Caco-2 (cell line): ENCODE measurements at regions not wholly inside any gene's neighbourhood (a gene's known extent, or its start where the extent isn't known, plus 50 kb on each side); places are given as distances from the start of the nearest gene placed in this dataset.
A peak's percentile ranks its signal among the peaks of the same experiment; 100 is the strongest.

ENCODE experiments used
- BruUV-seq: library from RNA; stranded (reverse); fragments of 400-500 nt; replicated peaks from 2 replicates; lab custom pipeline; 2021; lab: Mats Ljungman, UMichigan
- CTCF ChIA-PET: fragments of 300-600 bp; sonication (Branson Sonifier 250); formaldehyde crosslinking; loops from one replicate; lab custom pipeline; 2022; ENCODE audit warnings: antibody characterized with exemption; lab: Charles Lee
- POLR2A ChIA-PET: fragments of 300-600 bp; sonication (Branson Sonifier 250); formaldehyde crosslinking; loops from one replicate; lab custom pipeline; 2022; ENCODE audit warnings: antibody characterized with exemption; lab: Charles Lee
- DNase-seq, 2 experiments: peaks; one replicate each; pipeline versions ENCODE4 v3.0.0 to v3.0.0-alpha.2; 2020 to 2022
- H3K27me3 ChIP-seq: replicated peaks from 2 replicates; pipeline ENCODE4 v1.6.0; 2011; ENCODE audit warnings: low read length; ENCODE audit not compliant: control insufficient read depth, insufficient read depth
- H3K36me3 ChIP-seq: 2 replicates; pipeline ENCODE4 v1.5.1; 2011; ENCODE audit warnings: low read length; ENCODE audit not compliant: control insufficient read depth, insufficient read depth
- H3K4me1 ChIP-seq: fragments of 250-450 bp; sonication (Bioruptor Pico); 2 replicates; pipeline ENCODE4 v1.5.1; 2020; ENCODE audit warnings: mild to moderate bottlenecking
- H3K4me3 ChIP-seq: 2 replicates; pipeline ENCODE4 v1.5.1; 2011; ENCODE audit warnings: low read depth, mild to moderate bottlenecking, control low read depth, low read length
- H3K9me3 ChIP-seq: fragments of 250-450 bp; sonication (Bioruptor Pico); 2 replicates; pipeline ENCODE4 v1.5.1; 2020; ENCODE audit warnings: mild to moderate bottlenecking, moderate library complexity
- H3K27ac Mint-ChIP-seq: one replicate; pipeline ENCODE4 v1.8.0; 2022; ENCODE audit warnings: mixed read lengths; ENCODE audit not compliant: unreplicated experiment
- H3K27me3 Mint-ChIP-seq: one replicate; pipeline ENCODE4 v1.8.0; 2022; ENCODE audit warnings: mixed read lengths; ENCODE audit not compliant: insufficient read depth, unreplicated experiment
- H3K36me3 Mint-ChIP-seq: one replicate; pipeline ENCODE4 v1.8.0; 2022; ENCODE audit warnings: mild to moderate bottlenecking, mixed read lengths; ENCODE audit not compliant: insufficient read depth, unreplicated experiment
- H3K4me1 Mint-ChIP-seq: one replicate; pipeline ENCODE4 v1.8.0; 2022; ENCODE audit warnings: low read depth, mixed read lengths; ENCODE audit not compliant: unreplicated experiment
- H3K4me3 Mint-ChIP-seq: one replicate; pipeline ENCODE4 v1.8.0; 2022; ENCODE audit warnings: mild to moderate bottlenecking, moderate library complexity, mixed read lengths; ENCODE audit not compliant: unreplicated experiment
- H3K9me3 Mint-ChIP-seq: one replicate; pipeline ENCODE4 v1.8.0; 2022; ENCODE audit warnings: mixed read lengths; ENCODE audit not compliant: unreplicated experiment
- CTCF ChIP-seq, 2 experiments: fragments of 200-600 bp in 1 of 2; IDR thresholded peaks; 1 replicate in 1 of 2; 2 replicates in 1 of 2; pipeline versions ENCODE4 v1.5.1 to v1.8.0; 2011 to 2022; ENCODE audit warnings: antibody characterized with exemption in 1 of 2, control low read depth in 1 of 2, inconsistent platforms in 1 of 2, low read depth in 1 of 2, low read length in 1 of 2, mild to moderate bottlenecking in 1 of 2, moderate library complexity in 1 of 2; ENCODE audit not compliant: insufficient read depth in 1 of 2, severe bottlenecking in 1 of 2, unreplicated experiment in 1 of 2
- intact Hi-C: fragments of 100-400 bp; cut with micrococcal nuclease; formaldehyde crosslinking; loops from one replicate; pipeline ENCODE4 v1.10.0; 2022; ENCODE audit not compliant: unreplicated experiment

GRCh38 chr17:77304051-77304745, 163.4 kb downstream of the SEC14L1 start:
- Mint-ChIP-seq H3K27ac (peak overlapping the region; percentile 89), H3K27me3 (no peaks in the 10 kb centered on the region), H3K9me3 (no peaks in the 10 kb centered on the region), H3K4me1 (peaks cover 53% of the 10 kb centered on the region), H3K36me3 (peaks cover 61% of the 10 kb centered on the region), H3K4me3 (peak overlapping the region; percentile 29)
- Histone ChIP-seq H3K36me3 (peaks cover 10% of the 10 kb centered on the region), H3K4me1 (peaks cover 85% of the 10 kb centered on the region), H3K4me3 (no peak overlapping the region), H3K9me3 (no peaks in the 10 kb centered on the region), H3K27me3 (no peaks in the 10 kb centered on the region)
- intact Hi-C loops = no loop called here
- BruUV-seq = no TSS peak
- no peak for TF ChIP-seq CTCF (IDR thresholded peaks at IDR 0.05; ENCODE audit: insufficient read depth in 1 of 2, low read depth in 1 of 2, low read length in 1 of 2, severe bottlenecking in 1 of 2, unreplicated experiment in 1 of 2)
- ChIA-PET CTCF (no interaction called here), POLR2A (no interaction called here)
- no peak for DNase-seq

- no peak for TF ChIP-seq CTCF (IDR thresholded peaks at IDR 0.05; ENCODE audit: insufficient read depth in 1 of 2, low read depth in 1 of 2, low read length in 1 of 2, severe bottlenecking in 1 of 2, unreplicated experiment in 1 of 2)
- H3K36me3 ChIP-seq = peaks cover 10% of the 10 kb centered on the region
- no peak for DNase-seq
- no peaks in the 10 kb centered on the region for H3K9me3 Mint-ChIP-seq
- H3K4me1 ChIP-seq = peaks cover 78% of the 10 kb centered on the region
- ChIA-PET CTCF (no interaction called here), POLR2A (no interaction called here)
- H3K4me3 Mint-ChIP-seq = peak overlapping the region; percentile 29
- peaks cover 67% of the 10 kb centered on the region for H3K36me3 Mint-ChIP-seq
- H3K27ac Mint-ChIP-seq = peak overlapping the region; percentile 89
- no peaks in the 10 kb centered on the region for H3K27me3 ChIP-seq
- no peaks in the 10 kb centered on the region for H3K27me3 Mint-ChIP-seq
- H3K9me3 ChIP-seq = no peaks in the 10 kb centered on the region
- BruUV-seq = no TSS peak
- intact Hi-C loops = no loop called here
- H3K4me1 Mint-ChIP-seq = peaks cover 57% of the 10 kb centered on the region
- H3K4me3 ChIP-seq = no peak overlapping the region
Measured at GRCh38 chr17:77304746-77305473, 164.1 kb downstream of the SEC14L1 start.

DNA sequence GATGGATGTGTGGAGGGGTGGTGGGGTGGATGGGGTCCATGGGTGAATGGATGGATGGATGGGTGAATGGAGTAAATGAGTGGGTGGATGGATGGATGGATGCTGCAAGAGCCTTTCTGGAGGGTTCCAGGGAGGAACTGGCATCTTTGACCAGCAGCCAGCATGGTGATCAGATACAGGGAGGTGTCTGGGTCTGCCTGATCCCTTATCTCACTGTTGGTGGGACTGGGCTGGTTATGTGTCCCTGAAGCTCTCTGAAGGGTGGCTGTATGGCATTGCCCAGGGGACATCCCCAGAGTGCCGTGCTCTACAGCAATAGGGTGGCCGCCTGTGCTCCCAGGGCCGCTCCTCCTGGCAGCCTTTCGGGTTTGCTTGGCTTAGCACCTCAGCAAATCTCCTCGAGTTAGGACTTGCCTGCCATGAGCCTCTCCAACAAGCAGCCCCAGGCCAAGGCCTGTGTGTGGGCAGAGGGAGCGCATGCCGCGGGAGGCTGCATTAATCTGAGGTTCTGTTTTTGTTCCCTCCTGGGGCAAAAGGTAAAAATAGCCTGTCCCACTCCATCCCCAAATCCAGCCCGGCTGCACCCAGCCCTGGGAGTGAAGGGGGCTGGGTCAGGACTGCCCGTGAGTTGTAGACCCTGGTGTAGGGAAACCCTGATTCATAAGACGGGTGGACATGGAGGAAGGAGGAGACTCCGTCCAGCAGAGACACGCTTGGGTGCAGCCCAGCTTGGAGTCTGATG, 165.4 kb downstream of the SEC14L1 start:
- H3K9me3 ChIP-seq = no peaks in the 10 kb centered on the region
- Mint-ChIP-seq H3K36me3 (peaks cover 74% of the 10 kb centered on the region), H3K27ac (peak overlapping the region; percentile 89), H3K9me3 (no peaks in the 10 kb centered on the region), H3K27me3 (no peaks in the 10 kb centered on the region), H3K4me1 (peaks cover 58% of the 10 kb centered on the region), H3K4me3 (peak overlapping the region; percentile 58)
- BruUV-seq = no TSS peak
- ChIA-PET CTCF (interaction anchor here (1.0 to 1.5 kb wide), 2 partner anchors 17 to 124 kb away, joined by 4 read pairs; no protein-coding TSS in a partner anchor), POLR2A (interaction anchor here (0.6 kb wide), 1 partner anchor 17 kb away, joined by 11 read pairs; no protein-coding TSS in a partner anchor)
- intact Hi-C loops = loop anchor here (2.0 kb wide), 1 partner anchor 23 kb away; no protein-coding TSS in a partner anchor
- no peaks in the 10 kb centered on the region for H3K27me3 ChIP-seq
- no peak for TF ChIP-seq CTCF (IDR thresholded peaks at IDR 0.05; ENCODE audit: insufficient read depth in 1 of 2, low read depth in 1 of 2, low read length in 1 of 2, severe bottlenecking in 1 of 2, unreplicated experiment in 1 of 2)
- peaks cover 13% of the 10 kb centered on the region for H3K36me3 ChIP-seq
- H3K4me1 ChIP-seq = peaks cover 70% of the 10 kb centered on the region
- no peak for DNase-seq
- H3K4me3 ChIP-seq = no peak overlapping the region
